GM18507 (cell line): ENCODE measurements at regions not wholly inside any gene's neighbourhood (a gene's known extent, or its start where the extent isn't known, plus 50 kb on each side); places are given as distances from the start of the nearest gene placed in this dataset.
A peak's percentile ranks its signal among the peaks of the same experiment; 100 is the strongest.

Experiments
- DNase-seq: peaks from one replicate; pipeline ENCODE4 v3.0.0; 2011; ENCODE audit warnings: low read depth; ENCODE audit not compliant: insufficient read length; ENCODE audit errors: extremely low spot score
- FAIRE-seq: peaks from 2 replicates; lab custom pipeline; 2011; peaks lifted over from hg19 to GRCh38; lab: Jason Lieb, UNC

- DNase-seq (no peak), FAIRE-seq (no peak)
These were observed 98.7 kb downstream of the NOC3L start for GRCh38 chr10:94264085-94264484.

GRCh38 chr10:94266091-94266490 lies 96.6 kb downstream of the NOC3L start:
- no peak for DNase-seq
- no peak for FAIRE-seq

- DNase-seq (no peak), FAIRE-seq (no peak)
These were observed 94.1 kb downstream of the NOC3L start for GRCh38 chr10:94268652-94269051.

DNA sequence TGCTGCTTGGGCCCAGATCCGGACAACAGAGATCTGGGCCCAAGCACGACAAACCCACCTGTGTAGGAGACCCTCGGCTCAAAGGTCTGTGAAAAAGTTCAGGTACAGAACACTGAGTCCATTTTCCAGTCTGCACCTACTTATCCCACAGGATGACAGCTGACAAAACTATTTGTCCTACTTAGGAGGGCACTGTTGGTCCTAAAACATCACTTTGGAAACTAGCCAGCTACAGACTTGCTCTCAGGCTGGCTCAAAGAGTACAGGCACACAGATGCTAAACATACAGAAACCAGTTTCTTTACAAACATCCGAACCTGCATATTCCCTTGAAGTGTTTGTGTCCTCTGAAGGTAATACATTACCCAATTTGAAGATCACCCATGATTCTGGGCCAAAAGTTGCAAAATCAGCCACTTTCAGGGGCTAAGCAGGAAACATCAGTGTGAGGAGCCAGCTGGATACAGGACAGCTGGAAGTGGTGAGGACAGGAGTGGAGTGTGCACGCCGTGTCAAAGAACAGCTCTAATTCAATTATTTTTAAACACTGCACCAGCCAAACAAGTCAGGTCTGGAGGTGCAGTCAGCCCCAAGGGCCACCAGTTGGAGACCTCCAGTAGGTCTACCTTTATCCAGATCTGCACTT lies 88.5 kb downstream of the NOC3L start:
- DNase-seq (no peak), FAIRE-seq (no peak)

GRCh38 chr10:94276140-94276539 lies 86.6 kb downstream of the NOC3L start:
- FAIRE-seq = no peak
- no peak for DNase-seq

DNA sequence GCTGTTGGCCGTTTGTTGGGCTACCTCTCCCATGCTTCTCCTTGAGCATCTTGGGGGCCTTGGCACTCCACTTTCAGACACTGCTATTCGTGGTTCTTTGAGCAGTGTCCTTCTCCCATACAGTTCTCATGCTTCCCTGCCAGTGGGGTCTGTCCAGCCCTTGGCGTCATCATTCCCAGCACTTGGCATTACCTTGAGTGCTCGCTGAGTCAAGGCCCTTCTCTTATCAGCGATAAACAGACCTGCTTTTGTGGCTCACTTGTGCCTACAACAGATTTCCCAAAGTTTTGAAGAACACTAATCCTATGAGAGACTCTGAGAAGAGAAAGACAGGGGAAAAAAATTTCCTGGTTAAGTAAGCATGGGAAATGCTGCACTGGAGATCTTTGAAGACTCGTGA lies 85.3 kb downstream of the NOC3L start:
- FAIRE-seq = no peak
- no peak for DNase-seq

DNA sequence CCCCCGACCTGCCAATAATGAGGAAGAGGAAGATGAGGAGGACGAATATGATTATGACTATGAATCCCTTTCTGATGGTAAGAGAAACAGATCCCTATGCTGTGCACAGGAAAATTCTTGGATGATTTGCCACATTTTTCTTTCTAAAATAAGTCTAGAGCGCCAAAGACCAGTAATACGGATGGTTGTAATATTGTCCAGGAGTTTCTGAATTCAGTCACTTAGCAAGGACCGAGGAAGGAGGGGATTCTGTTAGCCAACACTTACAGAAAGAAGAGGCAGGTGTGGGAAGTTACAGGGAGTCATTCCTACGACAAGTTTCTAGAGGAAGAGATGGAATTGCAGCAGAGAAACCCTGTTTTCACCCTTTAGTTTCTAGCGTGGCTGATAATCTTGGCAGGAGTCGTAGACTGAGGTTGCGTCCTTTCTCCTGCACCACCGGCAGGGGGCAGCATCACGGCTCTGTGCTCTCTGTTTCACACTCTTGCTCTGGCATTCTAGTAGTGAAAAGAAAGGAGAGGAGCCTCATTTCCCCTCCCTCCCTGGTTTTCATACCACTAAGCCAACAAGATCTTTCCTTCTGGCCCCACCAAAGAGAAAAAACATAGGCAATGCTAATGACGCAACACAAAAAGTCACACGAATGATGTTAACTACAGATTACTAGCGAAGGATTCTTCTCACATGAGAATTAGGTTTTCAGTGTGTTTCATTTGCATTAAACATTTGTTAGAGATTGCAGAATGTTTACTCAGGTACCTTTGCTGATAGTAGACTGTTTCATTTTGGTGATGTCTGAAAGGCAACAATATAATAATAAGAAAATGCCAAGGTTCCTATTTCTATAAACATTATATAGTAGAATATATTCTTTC lies 82.7 kb downstream of the NOC3L start:
- FAIRE-seq = peak; percentile 85
- peak; percentile 18 for DNase-seq

- FAIRE-seq (no peak), DNase-seq (no peak)
These were observed 81.1 kb downstream of the NOC3L start for GRCh38 chr10:94281654-94282053.

GRCh38 chr10:94282369-94282768 lies 80.4 kb downstream of the NOC3L start:
- FAIRE-seq = no peak
- no peak for DNase-seq
